ENCODE measurements at regions not wholly inside any gene's neighbourhood (a gene's known extent, or its start where the extent isn't known, plus 50 kb on each side); places are given as distances from the start of the nearest gene placed in this dataset.

DNA sequence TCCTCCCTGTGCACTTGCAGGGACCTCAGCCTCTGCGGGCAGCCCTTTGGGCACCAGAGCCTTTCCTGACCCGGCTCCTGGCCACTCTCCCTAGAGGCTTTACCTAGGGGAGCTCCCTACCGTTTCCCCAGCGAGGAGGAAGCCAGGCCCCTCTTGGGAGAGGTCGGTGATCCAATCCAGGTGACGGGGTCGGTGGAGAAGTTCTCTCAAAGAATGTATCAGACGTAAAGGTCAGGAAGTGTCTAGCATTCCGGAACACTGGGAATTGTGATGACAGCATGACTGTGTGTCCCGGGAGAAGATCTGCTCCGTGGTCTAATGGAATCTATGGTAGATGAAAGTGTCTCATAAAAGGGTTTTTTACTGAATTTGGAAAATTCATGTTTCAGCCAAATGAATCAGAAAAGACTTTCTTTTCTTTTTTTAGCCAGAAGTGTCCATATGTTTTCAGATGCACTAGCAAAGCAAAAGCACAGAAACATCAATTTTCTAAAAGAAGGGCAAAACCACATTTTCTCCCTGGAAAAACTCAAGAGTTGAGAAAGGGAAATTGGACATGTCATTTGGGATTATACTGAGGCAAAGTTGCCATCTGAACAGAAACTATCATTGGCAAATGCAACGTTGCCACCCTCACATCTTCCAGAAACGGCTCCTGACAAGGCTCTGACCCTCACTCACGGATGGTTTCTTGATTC is 289.4 kb downstream of the THBS2 start:
- peaks cover 9% of the 10 kb centered on the region for H3K4me1 Mint-ChIP-seq (ENCODE audit: unreplicated experiment)

DNA sequence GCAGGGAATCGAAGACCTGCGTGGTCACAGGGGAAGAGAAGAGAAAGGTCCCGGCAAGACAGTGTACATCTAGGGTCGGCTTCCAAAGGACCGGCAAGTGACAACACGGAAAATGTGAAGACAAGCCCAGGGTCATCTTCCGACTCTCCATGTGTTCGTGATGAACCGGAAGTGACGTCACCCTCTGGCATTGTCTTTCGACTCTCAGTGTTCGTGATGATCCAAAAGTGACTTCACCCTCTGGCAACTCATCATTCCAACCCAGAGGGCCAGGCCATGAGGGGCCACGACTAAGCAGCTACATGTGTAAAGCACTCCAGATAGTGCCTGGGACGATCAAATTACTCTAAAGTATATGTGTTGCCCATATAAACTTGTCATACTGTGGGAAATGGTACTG is 290.8 kb downstream of the THBS2 start:
- Mint-ChIP-seq H3K27me3 (no peaks in the 10 kb centered on the region), H3K36me3 (no peaks in the 10 kb centered on the region), H3K27ac (no peak overlapping the region)

More for the DNA sequence above, 289.4 kb downstream of the THBS2 start:
- TF ChIP-seq, protein P1, sequence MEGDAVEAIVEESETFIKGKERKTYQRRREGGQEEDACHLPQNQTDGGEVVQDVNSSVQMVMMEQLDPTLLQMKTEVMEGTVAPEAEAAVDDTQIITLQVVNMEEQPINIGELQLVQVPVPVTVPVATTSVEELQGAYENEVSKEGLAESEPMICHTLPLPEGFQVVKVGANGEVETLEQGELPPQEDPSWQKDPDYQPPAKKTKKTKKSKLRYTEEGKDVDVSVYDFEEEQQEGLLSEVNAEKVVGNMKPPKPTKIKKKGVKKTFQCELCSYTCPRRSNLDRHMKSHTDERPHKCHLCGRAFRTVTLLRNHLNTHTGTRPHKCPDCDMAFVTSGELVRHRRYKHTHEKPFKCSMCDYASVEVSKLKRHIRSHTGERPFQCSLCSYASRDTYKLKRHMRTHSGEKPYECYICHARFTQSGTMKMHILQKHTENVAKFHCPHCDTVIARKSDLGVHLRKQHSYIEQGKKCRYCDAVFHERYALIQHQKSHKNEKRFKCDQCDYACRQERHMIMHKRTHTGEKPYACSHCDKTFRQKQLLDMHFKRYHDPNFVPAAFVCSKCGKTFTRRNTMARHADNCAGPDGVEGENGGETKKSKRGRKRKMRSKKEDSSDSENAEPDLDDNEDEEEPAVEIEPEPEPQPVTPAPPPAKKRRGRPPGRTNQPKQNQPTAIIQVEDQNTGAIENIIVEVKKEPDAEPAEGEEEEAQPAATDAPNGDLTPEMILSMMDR (conservative IDR thresholded peaks at IDR 0.05): no peak
- DNase-seq (ENCODE audit: extremely low spot score, unreplicated experiment): no peak
- Mint-ChIP-seq H3K9me3 (no peaks in the 10 kb centered on the region), H3K4me3 (no peak overlapping the region), H3K27ac (no peak overlapping the region), H3K36me3 (no peaks in the 10 kb centered on the region), H3K27me3 (no peaks in the 10 kb centered on the region)

DNA sequence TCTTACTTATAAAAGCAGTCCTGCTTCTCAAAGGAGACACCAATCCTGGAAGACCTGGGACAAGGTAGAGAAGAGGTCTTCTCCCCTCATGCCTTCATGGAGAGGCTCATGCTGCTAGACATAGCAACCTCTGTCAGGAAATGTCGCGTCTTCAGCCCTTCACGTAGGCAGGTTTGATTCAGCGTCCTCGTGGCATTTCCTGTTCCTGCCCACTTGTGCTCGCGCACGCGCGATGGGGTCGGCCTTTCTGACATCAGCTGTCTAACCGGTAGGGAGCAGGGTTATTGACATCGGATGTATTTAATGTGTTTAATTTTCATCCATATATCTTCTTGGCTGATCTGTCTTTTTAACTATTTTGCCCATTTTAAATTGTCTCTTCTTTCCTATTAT is 292.4 kb downstream of the THBS2 start:
- Mint-ChIP-seq H3K4me1 (ENCODE audit: unreplicated experiment) (peaks cover 4% of the 10 kb centered on the region), H3K27me3 (peaks cover 5% of the 10 kb centered on the region), H3K9me3 (no peaks in the 10 kb centered on the region), H3K4me3 (no peak overlapping the region), H3K27ac (no peak overlapping the region), H3K36me3 (no peaks in the 10 kb centered on the region)
- no peak for DNase-seq (ENCODE audit: extremely low spot score, unreplicated experiment)
- TF ChIP-seq, protein P1 (conservative IDR thresholded peaks at IDR 0.05): no peak

More for the DNA sequence above, 290.8 kb downstream of the THBS2 start:
- TF ChIP-seq, protein P1 (conservative IDR thresholded peaks at IDR 0.05): no peak
- H3K4me1 Mint-ChIP-seq (ENCODE audit: unreplicated experiment): peaks cover 4% of the 10 kb centered on the region
- H3K4me3 Mint-ChIP-seq: no peak overlapping the region
- no peaks in the 10 kb centered on the region for H3K9me3 Mint-ChIP-seq
- no peak for DNase-seq (ENCODE audit: extremely low spot score, unreplicated experiment)

DNA sequence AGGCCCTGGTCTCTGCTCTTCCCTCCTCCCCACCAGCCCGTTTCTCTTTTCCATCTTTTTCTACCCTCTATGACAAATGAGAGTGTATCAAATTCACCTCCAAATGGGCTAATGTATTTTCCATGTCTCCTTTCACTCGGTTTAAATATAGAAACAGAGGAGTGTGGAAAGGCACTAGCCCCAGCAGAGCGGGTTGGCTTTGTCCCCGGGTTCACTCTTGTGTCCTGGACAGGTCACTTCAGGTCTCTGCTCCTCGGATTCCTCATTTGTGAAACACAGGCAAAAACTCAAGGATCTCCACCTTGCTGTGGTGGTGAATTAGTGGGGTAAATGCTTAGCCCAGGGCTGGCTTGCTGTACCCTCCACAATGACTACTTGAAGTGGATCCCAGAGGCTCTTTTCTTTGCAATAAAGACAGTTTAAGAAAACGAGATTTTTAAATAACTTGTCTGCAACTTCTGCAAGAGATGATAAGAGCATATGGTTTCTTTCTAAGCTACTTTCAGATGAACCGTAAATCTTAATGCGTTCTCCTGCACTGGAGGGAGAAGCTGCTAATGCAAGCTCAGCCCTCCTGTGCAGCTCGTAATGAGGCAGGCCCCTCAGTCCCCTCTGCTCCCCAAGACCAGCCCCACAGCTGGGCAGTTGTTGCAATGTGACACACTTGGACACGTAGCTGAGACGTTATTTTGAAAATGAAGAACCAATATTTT is 292.9 kb downstream of the THBS2 start:
- TF ChIP-seq, protein P1 (conservative IDR thresholded peaks at IDR 0.05): no peak
- H3K27ac Mint-ChIP-seq: no peak overlapping the region
- no peak for DNase-seq (ENCODE audit: extremely low spot score, unreplicated experiment)

DNA sequence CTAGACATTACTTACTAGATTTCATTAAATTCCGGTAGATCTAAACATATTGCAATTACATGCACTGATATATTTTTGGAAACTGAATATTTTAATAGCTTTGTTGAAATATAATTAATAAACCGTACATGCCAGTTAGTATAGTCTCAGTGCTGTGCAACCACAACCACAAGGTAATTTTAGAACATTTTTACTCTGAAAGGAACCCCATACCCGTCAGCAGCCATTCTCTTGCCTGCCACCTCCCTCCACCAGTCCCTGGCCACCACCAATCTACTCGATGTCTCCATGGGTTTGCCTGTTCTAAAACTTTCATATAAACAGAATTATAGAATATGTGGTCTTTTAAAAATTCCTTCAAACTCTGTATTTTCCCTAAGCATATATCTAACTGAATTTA is 293.9 kb downstream of the THBS2 start:
- no peak for DNase-seq (ENCODE audit: extremely low spot score, unreplicated experiment)
- H3K4me3 Mint-ChIP-seq: no peak overlapping the region
- H3K27me3 Mint-ChIP-seq: peaks cover 5% of the 10 kb centered on the region
- H3K27ac Mint-ChIP-seq: no peak overlapping the region
- no peaks in the 10 kb centered on the region for H3K36me3 Mint-ChIP-seq
- TF ChIP-seq, protein P1 (conservative IDR thresholded peaks at IDR 0.05): no peak
- peaks cover 4% of the 10 kb centered on the region for H3K4me1 Mint-ChIP-seq (ENCODE audit: unreplicated experiment)
- no peaks in the 10 kb centered on the region for H3K9me3 Mint-ChIP-seq

More for the DNA sequence above, 292.9 kb downstream of the THBS2 start:
- H3K4me1 Mint-ChIP-seq (ENCODE audit: unreplicated experiment): peaks cover 4% of the 10 kb centered on the region
- peaks cover 5% of the 10 kb centered on the region for H3K27me3 Mint-ChIP-seq
- no peaks in the 10 kb centered on the region for H3K36me3 Mint-ChIP-seq
- no peak overlapping the region for H3K4me3 Mint-ChIP-seq
- no peaks in the 10 kb centered on the region for H3K9me3 Mint-ChIP-seq

All from type B pancreatic cell (in vitro differentiated cells).